ENCODE measurements at regions not wholly inside any gene's neighbourhood (a gene's known extent, or its start where the extent isn't known, plus 50 kb on each side); places are given as distances from the start of the nearest gene placed in this dataset.

GRCh38 chr9:71632776-71633175 lies 135.5 kb downstream of the CEMIP2 start:
- no peak for TF ChIP-seq ZC3H10 (CRISPR knock-in tag; IDR thresholded peaks at IDR 0.05)
- no peak for TF ChIP-seq ZNF565 (CRISPR knock-in tag; conservative IDR thresholded peaks at IDR 0.05; ENCODE audit: low read depth)
- TF ChIP-seq BACH2 (CRISPR knock-in tag; IDR thresholded peaks at IDR 0.05; ENCODE audit: borderline replicate concordance), result no peak
- no peak for TF ChIP-seq ZFP3 (CRISPR knock-in tag; IDR thresholded peaks at IDR 0.05)
- no peak for TF ChIP-seq ZNF8 (CRISPR knock-in tag; IDR thresholded peaks at IDR 0.05)
- no peak for ATAC-seq

GRCh38 chr9:71630377-71630995 lies 137.8 kb downstream of the CEMIP2 start:
- no peak for TF ChIP-seq POU6F1 (CRISPR knock-in tag; IDR thresholded peaks at IDR 0.05; ENCODE audit: borderline replicate concordance, low read depth)
- TF ChIP-seq CREB5 (CRISPR knock-in tag; IDR thresholded peaks at IDR 0.05; ENCODE audit: low read depth), result no peak
- TF ChIP-seq PATZ1 (CRISPR knock-in tag; IDR thresholded peaks at IDR 0.05; ENCODE audit: borderline replicate concordance), result no peak
- TF ChIP-seq TOX (CRISPR knock-in tag; IDR thresholded peaks at IDR 0.05; ENCODE audit: borderline replicate concordance), result no peak
- no peak for TF ChIP-seq ZNF565 (CRISPR knock-in tag; conservative IDR thresholded peaks at IDR 0.05; ENCODE audit: low read depth)
- no peak for TF ChIP-seq SNAI2 (CRISPR knock-in tag; IDR thresholded peaks at IDR 0.05)
- TF ChIP-seq RARB (CRISPR knock-in tag; IDR thresholded peaks at IDR 0.05), result no peak
- no peak for TF ChIP-seq GLIS3 (CRISPR knock-in tag; IDR thresholded peaks at IDR 0.05)
- no peak for TF ChIP-seq ISL1 (CRISPR knock-in tag; IDR thresholded peaks at IDR 0.05)
- no peak for TF ChIP-seq ZNF70 (CRISPR knock-in tag; IDR thresholded peaks at IDR 0.05)
- no peak for TF ChIP-seq ESRRG (CRISPR knock-in tag; IDR thresholded peaks at IDR 0.05)
- TF ChIP-seq ZFP30 (CRISPR knock-in tag; IDR thresholded peaks at IDR 0.05), result no peak
- ATAC-seq, result no peak

GRCh38 chr9:71629578-71630215 lies 138.6 kb downstream of the CEMIP2 start:
- TF ChIP-seq CREB5 (CRISPR knock-in tag; IDR thresholded peaks at IDR 0.05; ENCODE audit: low read depth), result no peak
- TF ChIP-seq OSR1 (CRISPR knock-in tag; IDR thresholded peaks at IDR 0.05), result no peak
- no peak for TF ChIP-seq CSRNP3 (CRISPR knock-in tag; IDR thresholded peaks at IDR 0.05)
- TF ChIP-seq ZNF70 (CRISPR knock-in tag; IDR thresholded peaks at IDR 0.05), result no peak
- TF ChIP-seq ZNF565 (CRISPR knock-in tag; conservative IDR thresholded peaks at IDR 0.05; ENCODE audit: low read depth), result no peak
- TF ChIP-seq CSDC2 (CRISPR knock-in tag; IDR thresholded peaks at IDR 0.05), result no peak
- TF ChIP-seq ISL1 (CRISPR knock-in tag; IDR thresholded peaks at IDR 0.05), result no peak
- TF ChIP-seq ARNTL (CRISPR knock-in tag; IDR thresholded peaks at IDR 0.05; ENCODE audit: borderline replicate concordance, low read depth), result no peak
- TF ChIP-seq BACH2 (CRISPR knock-in tag; IDR thresholded peaks at IDR 0.05; ENCODE audit: borderline replicate concordance), result no peak
- no peak for ATAC-seq

- no peak for ATAC-seq
- TF ChIP-seq BACH2 (CRISPR knock-in tag; IDR thresholded peaks at IDR 0.05; ENCODE audit: borderline replicate concordance), result no peak
- no peak for TF ChIP-seq PATZ1 (CRISPR knock-in tag; IDR thresholded peaks at IDR 0.05; ENCODE audit: borderline replicate concordance)
- no peak for TF ChIP-seq CREB5 (CRISPR knock-in tag; IDR thresholded peaks at IDR 0.05; ENCODE audit: low read depth)
- TF ChIP-seq ZFP3 (CRISPR knock-in tag; IDR thresholded peaks at IDR 0.05), result no peak
- TF ChIP-seq CSRNP3 (CRISPR knock-in tag; IDR thresholded peaks at IDR 0.05), result no peak
- TF ChIP-seq ZC3H10 (CRISPR knock-in tag; IDR thresholded peaks at IDR 0.05), result no peak
- no peak for TF ChIP-seq CSDC2 (CRISPR knock-in tag; IDR thresholded peaks at IDR 0.05)
- TF ChIP-seq ZNF565 (CRISPR knock-in tag; conservative IDR thresholded peaks at IDR 0.05; ENCODE audit: low read depth), result no peak
Measured at GRCh38 chr9:71628247-71628646, 140.1 kb downstream of the CEMIP2 start.
